SK-N-SH (cell line): ENCODE measurements at regions not wholly inside any gene's neighbourhood (a gene's known extent, or its start where the extent isn't known, plus 50 kb on each side); places are given as distances from the start of the nearest gene placed in this dataset.
A peak's percentile ranks its signal among the peaks of the same experiment; 100 is the strongest.

Source experiments
- CTCF ChIA-PET: fragments of 300-600, 350-600 bp; formaldehyde crosslinking; extraction: SDS; loops from one replicate; lab custom pipeline; 2021; lab: Yijun Ruan, JAX
- POLR2A ChIA-PET: fragments of 350-600 bp; sonication (Branson Sonifier 250); formaldehyde crosslinking; extraction: SDS; loops from one replicate; lab custom pipeline; 2020; ENCODE audit warnings: antibody characterized with exemption, inconsistent platforms; lab: Yijun Ruan, JAX
- DNase-seq: peaks from one replicate; pipeline ENCODE4 v3.0.0; 2012
- H2AFZ ChIP-seq: fragments of 200-600 bp; sonication (generic); 2 replicates; pipeline ENCODE4 v1.8.1; 2016; ENCODE audit warnings: antibody characterized with exemption, mild to moderate bottlenecking, low read depth
- H3F3A ChIP-seq: fragments of 200-600 bp; sonication (generic); replicated peaks from 2 replicates; pipeline ENCODE3; 2016; ENCODE audit warnings: antibody characterized with exemption, mild to moderate bottlenecking; ENCODE audit not compliant: insufficient read depth
- H3K27ac ChIP-seq, 2 experiments: fragments of 200-500 bp in 1 of 2; fragments of 200-600 bp in 1 of 2; sonication (Bioruptor generic) in 1 of 2; sonication (generic), shearing (Covaris generic) in 1 of 2; 2 replicates each; pipeline versions ENCODE4 v1.5.1 to v1.6.1; 2014 to 2016; ENCODE audit warnings: low read depth in 2 of 2, inconsistent platforms in 1 of 2, low read length in 1 of 2, mild to moderate bottlenecking in 1 of 2, mixed read lengths in 1 of 2
- H3K27me3 ChIP-seq: fragments of 200-600 bp; sonication (generic), shearing (Covaris generic); 2 replicates; pipeline ENCODE4 v1.6.1; 2016; ENCODE audit warnings: mixed run types; ENCODE audit not compliant: insufficient read depth
- H3K36me3 ChIP-seq, 2 experiments: fragments of 200-500 bp in 1 of 2; fragments of 200-600 bp in 1 of 2; sonication (Bioruptor generic) in 1 of 2; sonication (generic) in 1 of 2; replicated peaks in 1 of 2; 2 replicates each; pipeline versions ENCODE3 to v1.5.1; 2014 to 2016; ENCODE audit warnings: low read length in 1 of 2, mild to moderate bottlenecking in 1 of 2; ENCODE audit not compliant: insufficient read depth in 2 of 2, control insufficient read depth in 1 of 2
- H3K4me1 ChIP-seq, 2 experiments: fragments of 200-500 bp in 1 of 2; fragments of 200-600 bp in 1 of 2; sonication (Bioruptor generic) in 1 of 2; sonication (generic), shearing (Covaris generic) in 1 of 2; 2 replicates each; pipeline versions ENCODE4 v1.5.1 to v1.6.1; 2014 to 2016; ENCODE audit warnings: low read depth in 1 of 2, low read length in 1 of 2, mixed run types in 1 of 2; ENCODE audit not compliant: insufficient read depth in 2 of 2, control insufficient read depth in 1 of 2
- H3K4me2 ChIP-seq: fragments of 200-600 bp; sonication (generic), shearing (Covaris generic); 2 replicates; pipeline ENCODE4 v1.6.1; 2017; ENCODE audit warnings: mixed run types
- H3K4me3 ChIP-seq, 2 experiments: fragments of 200-500 bp in 1 of 2; fragments of 200-600 bp in 1 of 2; sonication (Bioruptor generic) in 1 of 2; sonication (generic), shearing (Covaris generic) in 1 of 2; 2 replicates each; pipeline versions ENCODE4 v1.5.1 to v1.8.1; 2014 to 2016; ENCODE audit warnings: low read depth in 2 of 2, inconsistent platforms in 1 of 2, low read length in 1 of 2, mild to moderate bottlenecking in 1 of 2, mixed read lengths in 1 of 2, moderate library complexity in 1 of 2
- H3K79me2 ChIP-seq: fragments of 200-600 bp; sonication (generic); 2 replicates; pipeline ENCODE4 v1.8.1; 2017; ENCODE audit warnings: mild to moderate bottlenecking; ENCODE audit not compliant: insufficient read depth
- H3K9ac ChIP-seq: fragments of 200-600 bp; sonication (generic); 2 replicates; pipeline ENCODE4 v1.6.1; 2017; ENCODE audit warnings: mixed run types
- H3K9me2 ChIP-seq: fragments of 200-600 bp; sonication (generic); 2 replicates; pipeline ENCODE4 v1.6.1; 2017; ENCODE audit warnings: mixed run types
- H3K9me3 ChIP-seq: fragments of 200-600 bp; sonication (generic); 2 replicates; pipeline ENCODE4 v1.6.1; 2017; ENCODE audit warnings: mixed run types, mild to moderate bottlenecking, moderate library complexity
- H4K20me1 ChIP-seq: fragments of 200-600 bp; sonication (generic); 2 replicates; pipeline ENCODE4 v1.6.1; 2017; ENCODE audit warnings: mild to moderate bottlenecking, mixed run types; ENCODE audit not compliant: insufficient read depth
- CHD2 ChIP-seq: fragments of 150-350 bp; IDR thresholded peaks from 2 replicates; pipeline ENCODE4 v1.6.1; 2018; ENCODE audit warnings: low read length; ENCODE audit not compliant: partially characterized antibody
- CTCF ChIP-seq: fragments of 200-600 bp; sonication (generic); IDR thresholded peaks from 2 replicates; pipeline ENCODE4 v1.6.1; 2017; ENCODE audit warnings: antibody characterized with exemption, mild to moderate bottlenecking, moderate library complexity
- EP300 ChIP-seq, 2 experiments: IDR thresholded peaks; 2 replicates each; pipeline versions ENCODE4 v1.4.0 to v1.6.1; 2012; ENCODE audit warnings: borderline replicate concordance in 1 of 2, low read depth in 1 of 2, low read length in 1 of 2
- FOSL2 ChIP-seq: IDR thresholded peaks from 2 replicates; pipeline ENCODE4 v1.4.0; 2012; ENCODE audit warnings: low read depth, mild to moderate bottlenecking, moderate library complexity, borderline replicate concordance
- GABPA ChIP-seq: IDR thresholded peaks from 2 replicates; pipeline ENCODE4 v1.4.0; 2012; ENCODE audit warnings: low read depth, mild to moderate bottlenecking
- GATA2 ChIP-seq: sonication (generic); formaldehyde crosslinking; IDR thresholded peaks from 2 replicates; pipeline ENCODE4 v1.5.0; 2020; ENCODE audit warnings: mild to moderate bottlenecking, missing genetic modification reagents
- IRF3 ChIP-seq: fragments of 150-350 bp; IDR thresholded peaks from 2 replicates; pipeline ENCODE4 v1.6.1; 2016; ENCODE audit warnings: mild to moderate bottlenecking, low read depth, low read length
- JUND ChIP-seq: IDR thresholded peaks from 2 replicates; pipeline ENCODE4 v1.4.0; 2012
- MAX ChIP-seq: IDR thresholded peaks from 2 replicates; pipeline ENCODE4 v1.4.0; 2012; ENCODE audit warnings: low read depth
- MXI1 ChIP-seq: IDR thresholded peaks from 2 replicates; pipeline ENCODE4 v1.6.1; 2012; ENCODE audit warnings: mild to moderate bottlenecking, low read depth, low read length, improper control_type of control experiment
- NFIC ChIP-seq: IDR thresholded peaks from 2 replicates; pipeline ENCODE4 v1.4.0; 2012; ENCODE audit warnings: borderline replicate concordance
- NRF1 ChIP-seq: IDR thresholded peaks from 2 replicates; pipeline ENCODE4 v1.6.1; 2012; ENCODE audit warnings: low read depth, mild to moderate bottlenecking, low read length
- PBX3 ChIP-seq: IDR thresholded peaks from 2 replicates; pipeline ENCODE4; 2012
- RCOR1 ChIP-seq: fragments of 150-350 bp; IDR thresholded peaks from 2 replicates; pipeline ENCODE4 v1.6.1; 2017; ENCODE audit warnings: antibody characterized with exemption, low read length
- RFX5 ChIP-seq: IDR thresholded peaks from 2 replicates; pipeline ENCODE4 v1.6.1; 2012; ENCODE audit warnings: mild to moderate bottlenecking, improper control_type of control experiment, low read length
- SIN3A ChIP-seq: IDR thresholded peaks from 2 replicates; pipeline ENCODE4 v1.6.1; 2012; ENCODE audit warnings: low read depth, mild to moderate bottlenecking, low read length, moderate library complexity, borderline replicate concordance
- SMC3 ChIP-seq: IDR thresholded peaks from 2 replicates; pipeline ENCODE4 v1.6.1; 2012; ENCODE audit warnings: low read depth, low read length, improper control_type of control experiment
- TAF1 ChIP-seq: IDR thresholded peaks from 2 replicates; pipeline ENCODE4 v1.6.1; 2012; ENCODE audit warnings: low read depth, mild to moderate bottlenecking, low read length, moderate library complexity, borderline replicate concordance
- TEAD4 ChIP-seq: IDR thresholded peaks from 2 replicates; pipeline ENCODE4 v1.4.0; 2012; ENCODE audit warnings: mild to moderate bottlenecking, borderline replicate concordance; ENCODE audit not compliant: insufficient read depth
- YY1 ChIP-seq: IDR thresholded peaks from 2 replicates; pipeline ENCODE4 v1.4.0; 2012; ENCODE audit warnings: low read depth, mild to moderate bottlenecking
- ZBTB33 ChIP-seq: IDR thresholded peaks from 2 replicates; pipeline ENCODE4 v1.4.0; 2012; ENCODE audit warnings: low read depth, borderline replicate concordance
- WGBS: methylation state at CpG from one replicate; pipeline ENCODE4 v1.1.6; 2017; ENCODE audit warnings: low lambda C conversion rate; 5-methylcytosine and 5-hydroxymethylcytosine counted together

- POLR2A ChIA-PET: no interaction called here
- Histone ChIP-seq H3K4me1 (peaks cover 0 to 3% of the 10 kb centered on the region in 2 experiments; a peak in 1 of 4 replicates), H4K20me1 (no peaks in the 10 kb centered on the region), H3K4me2 (no peak overlapping the region), H3K9ac (no peak overlapping the region), H3K9me2 (no peaks in the 10 kb centered on the region), H3K27me3 (no peaks in the 10 kb centered on the region), H3K36me3 (no peaks in the 10 kb centered on the region), H3K9me3 (no peaks in the 10 kb centered on the region), H3K27ac (peak overlapping the region in 1 of 2 experiments; percentile 44; a peak in 1 of 4 replicates), H3F3A (no peaks in the 10 kb centered on the region), H3K4me3 (no peak overlapping the region), H3K79me2 (no peaks in the 10 kb centered on the region), H2AFZ (no peak overlapping the region)
- CTCF ChIA-PET: no interaction called here
- 5% methylated on average over 4 of the region's 4 CpGs for whole genome bisulfite sequencing
- TF ChIP-seq ZBTB33: no peak
- TF ChIP-seq EP300 (IDR thresholded peaks at IDR 0.05; ENCODE audit: borderline replicate concordance in 1 of 2, low read depth in 1 of 2, low read length in 1 of 2): peak in 1 of 2 experiments; percentile 78; a peak in 2 of 4 replicates
- no peak for TF ChIP-seq FOSL2
- no peak for TF ChIP-seq TAF1
- TF ChIP-seq NFIC: no peak
- no peak for TF ChIP-seq MXI1
- no peak for TF ChIP-seq NRF1
- no peak for TF ChIP-seq SIN3A
- TF ChIP-seq GABPA: no peak
- TF ChIP-seq YY1: no peak
- TF ChIP-seq JUND: no peak
- no peak for TF ChIP-seq RFX5
- TF ChIP-seq GATA2 (CRISPR knock-in tag): peak; percentile 79
- no peak for TF ChIP-seq PBX3
- 0 out of 2 replicates have a peak, but pooled peaks have one; percentile 31 for TF ChIP-seq RCOR1
- TF ChIP-seq SMC3: no peak
- TF ChIP-seq MAX: no peak
- peak; percentile 45 for TF ChIP-seq CHD2
- no peak for TF ChIP-seq IRF3
- no peak for TF ChIP-seq CTCF
- TF ChIP-seq TEAD4: no peak
- peak; percentile 39 for DNase-seq
Measured at GRCh38 chr2:122851972-122852531, 1096.6 kb downstream of the TSN start.
